Stimulated activated CD4-positive, alpha-beta T cell treated with anti-CD3 and anti-CD28 coated beads, Interleukin-2, amount 100 ng/mL, for 48 hours (primary cell): ENCODE measurements at regions not wholly inside any gene's neighbourhood (a gene's known extent, or its start where the extent isn't known, plus 50 kb on each side); places are given as distances from the start of the nearest gene placed in this dataset.
A peak's percentile ranks its signal among the peaks of the same experiment; 100 is the strongest.

Experiments used
- DNase-seq, 2 donors: peaks; one replicate each; pipeline ENCODE4 v3.0.0-alpha.2; 2020

DNA sequence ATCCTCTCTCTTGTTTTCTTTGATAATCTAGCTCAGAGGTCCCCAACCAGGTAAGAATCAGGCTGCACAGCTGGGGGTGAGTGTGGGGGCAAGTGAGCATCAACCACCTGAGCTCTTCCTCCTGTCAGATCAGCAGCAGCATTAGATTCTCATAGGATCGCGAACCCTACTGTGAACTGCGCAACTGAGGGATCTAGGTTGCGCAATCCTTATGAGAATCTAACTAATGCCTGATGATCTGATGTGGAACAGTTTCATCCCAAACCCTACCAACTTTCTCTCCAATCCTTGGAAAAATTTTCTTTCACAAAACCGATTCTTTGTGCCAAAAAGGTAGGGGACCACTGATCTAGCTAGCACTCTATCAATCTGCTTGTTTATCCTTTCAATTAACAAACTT is 678.3 kb downstream of the CBLN2 start:
- no peak for DNase-seq

DNA sequence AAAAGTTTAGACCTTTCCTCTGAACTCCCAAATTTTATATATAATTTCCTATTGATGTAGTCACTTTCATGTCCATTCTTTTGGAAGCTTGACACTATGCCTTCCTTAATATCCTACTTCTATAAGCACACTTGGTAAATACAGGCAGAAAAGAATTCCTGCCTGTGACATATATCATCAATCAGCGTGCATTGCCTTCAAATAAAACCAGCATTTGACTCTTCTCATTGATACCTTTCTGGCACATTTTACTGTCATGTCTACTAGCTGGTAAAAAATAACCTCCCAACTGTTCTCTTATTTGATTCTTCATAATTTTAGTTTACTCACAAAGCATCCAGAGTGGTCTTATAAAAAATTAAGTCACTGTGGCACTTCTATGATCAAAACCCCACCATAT is 693.5 kb downstream of the CBLN2 start:
- DNase-seq, result no peak

DNA sequence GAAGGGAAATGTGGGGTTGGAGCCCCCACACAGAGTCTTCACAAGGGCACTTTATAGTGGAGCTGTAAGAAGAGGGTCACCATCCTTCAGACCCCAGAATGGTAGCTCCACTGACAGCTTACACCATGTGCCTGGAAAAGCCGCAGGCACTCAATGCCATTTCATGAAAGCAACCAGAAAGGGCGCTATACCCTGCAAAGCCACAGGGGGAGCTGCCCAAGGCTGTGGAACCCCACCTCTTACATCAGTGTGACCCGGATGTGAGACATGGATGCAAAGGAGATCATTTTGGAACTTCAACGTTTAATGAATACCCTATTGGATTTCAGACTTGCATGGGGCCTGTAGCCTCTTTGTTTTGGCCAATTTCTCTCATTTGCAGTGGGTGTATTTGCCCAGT is 694.7 kb downstream of the CBLN2 start:
- no peak for DNase-seq

DNA sequence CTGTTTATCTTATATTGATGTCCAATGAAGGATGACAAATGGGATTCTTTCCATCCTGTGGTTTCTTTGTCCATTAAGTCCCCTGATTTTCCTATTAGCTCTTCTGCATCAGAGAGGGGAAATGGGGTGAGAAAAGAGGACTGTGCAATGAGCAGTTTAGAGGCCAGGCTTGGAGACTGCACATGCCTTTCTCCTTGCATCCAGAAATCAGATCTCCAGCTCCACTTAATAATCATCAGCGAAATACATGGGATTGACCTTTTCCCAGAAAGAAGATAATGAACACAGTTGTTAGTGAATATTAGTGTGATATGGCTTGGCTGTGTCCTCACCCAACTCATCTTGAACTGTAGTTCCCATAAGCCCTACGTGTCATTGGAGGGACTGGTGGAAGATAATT is 697.4 kb downstream of the CBLN2 start:
- DNase-seq, result no peak

DNA sequence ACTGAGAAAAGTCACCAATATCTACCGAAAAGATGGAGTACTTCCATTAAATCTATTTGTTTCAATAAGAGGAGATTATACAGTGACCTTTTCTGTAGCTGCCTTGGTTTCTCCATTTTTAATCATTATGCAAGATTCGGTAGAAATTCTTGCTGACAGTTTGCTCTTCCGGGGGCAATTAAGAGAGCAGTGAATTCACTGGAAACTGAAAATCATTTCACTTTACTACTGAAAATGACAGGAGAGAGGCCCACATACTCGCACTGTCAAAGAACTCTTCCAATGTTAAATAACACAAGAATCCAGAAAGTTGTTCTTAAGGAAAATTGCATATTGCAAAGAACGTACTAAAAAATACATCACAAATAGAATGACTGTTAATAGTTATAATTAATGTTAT is 699.3 kb downstream of the CBLN2 start:
- no peak for DNase-seq

DNA sequence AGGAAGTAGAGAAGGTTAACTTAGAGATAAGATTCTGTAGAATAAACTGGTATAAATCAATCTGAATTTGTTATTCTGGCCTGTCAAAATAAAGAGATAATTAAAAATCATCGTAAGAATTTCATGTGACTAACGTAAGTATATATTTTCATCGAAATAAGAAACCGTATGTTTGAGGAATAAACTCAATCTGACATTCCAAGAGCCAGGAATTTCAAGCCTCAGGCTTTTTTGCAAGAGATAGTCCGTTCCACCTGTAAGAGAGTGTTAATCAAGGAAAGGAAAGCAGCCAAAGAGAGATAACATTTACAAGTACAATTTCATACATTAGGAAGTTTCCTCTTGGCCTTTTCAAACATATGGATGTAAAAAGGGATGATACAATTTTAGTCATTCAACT is 701.5 kb downstream of the CBLN2 start:
- DNase-seq, result no peak

DNA sequence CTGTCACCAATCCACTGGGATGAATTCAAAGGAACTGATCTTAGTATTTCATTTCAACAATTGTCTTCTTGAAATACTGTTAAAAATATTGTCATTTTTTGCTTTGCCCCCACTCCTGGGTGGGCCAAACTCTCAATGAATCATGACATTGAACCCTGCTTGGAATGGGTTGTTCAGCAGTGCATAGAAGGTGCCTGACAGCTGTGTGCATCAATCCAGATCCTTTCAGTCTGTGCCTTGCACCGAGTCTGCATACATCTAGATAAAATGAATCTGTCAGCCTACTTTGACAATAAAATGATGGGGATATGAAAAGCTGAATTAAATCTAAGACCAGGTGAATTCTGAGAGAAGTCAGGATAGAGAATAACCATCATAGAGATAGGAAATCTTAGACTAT is 706.6 kb downstream of the CBLN2 start:
- no peak for DNase-seq

DNA sequence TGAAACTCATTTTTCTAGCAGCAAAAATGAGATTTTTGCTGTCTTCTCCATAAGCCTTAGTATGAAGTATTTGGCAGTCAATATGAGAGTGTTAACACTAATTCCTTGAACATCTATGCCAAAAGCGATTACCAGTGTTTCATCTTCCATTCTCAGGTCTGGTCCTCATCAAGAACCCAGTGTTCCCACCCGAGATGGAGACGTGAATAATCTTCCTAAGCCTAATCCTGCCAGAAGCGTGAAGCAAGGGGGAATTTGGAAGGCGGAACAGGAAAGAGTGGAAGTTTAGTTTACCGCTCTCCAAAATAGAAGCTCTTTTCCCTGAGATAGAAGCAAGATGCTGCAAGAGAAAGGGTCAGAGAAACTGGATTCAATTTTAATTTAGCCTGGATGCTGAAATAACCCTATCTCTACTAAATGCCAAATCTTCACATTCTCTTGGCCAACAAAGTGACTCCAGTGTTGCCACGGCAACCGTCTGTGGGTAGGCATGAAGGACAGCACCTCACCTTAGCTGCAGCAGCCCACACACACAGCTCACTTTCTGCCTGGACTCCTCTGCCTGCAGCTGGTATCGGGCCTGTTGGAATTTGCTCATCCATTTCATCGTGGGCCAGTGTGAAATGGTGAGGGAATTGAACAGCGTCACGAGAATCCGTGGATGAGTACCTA is 711.1 kb downstream of the CBLN2 start:
- DNase-seq, result no peak

DNA sequence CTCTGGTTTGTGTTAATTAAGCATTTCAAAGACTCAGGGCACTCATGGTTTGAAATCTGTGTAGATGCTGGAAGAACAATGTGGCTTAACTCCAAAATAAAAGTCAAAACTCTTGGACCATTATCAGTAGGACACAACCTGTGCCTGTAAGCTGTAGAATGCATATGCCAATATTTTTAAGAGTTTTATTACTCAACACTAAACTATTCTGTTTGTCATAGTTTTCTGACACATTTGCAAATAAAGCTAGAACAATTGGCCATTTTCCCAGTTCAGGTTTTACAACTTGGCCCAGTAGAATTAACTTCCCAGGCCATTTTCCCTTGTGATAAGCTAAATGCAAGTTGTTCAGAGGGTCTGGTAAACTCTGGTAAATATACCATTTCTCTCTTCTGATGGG is 713.1 kb downstream of the CBLN2 start:
- no peak for DNase-seq

DNA sequence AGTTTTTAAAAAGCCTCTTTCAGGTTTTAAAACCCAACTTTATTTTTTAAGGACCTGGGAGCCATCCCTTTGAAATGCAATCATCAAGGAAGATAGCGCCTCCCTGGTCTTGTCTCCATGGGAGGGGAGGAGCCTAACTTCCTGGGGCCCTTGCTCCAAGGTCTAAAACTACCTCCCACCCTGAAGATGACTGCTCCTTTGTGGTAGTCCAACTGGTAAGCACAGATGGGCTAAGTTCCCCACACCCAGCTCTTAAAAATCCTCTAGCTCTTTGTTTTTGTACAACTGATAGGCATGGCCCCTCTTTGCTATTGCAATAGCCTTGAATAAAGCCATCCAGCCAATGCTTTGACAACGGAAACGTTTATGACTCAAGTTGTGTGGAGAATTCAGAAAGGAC is 716.8 kb downstream of the CBLN2 start:
- DNase-seq, result no peak

DNA sequence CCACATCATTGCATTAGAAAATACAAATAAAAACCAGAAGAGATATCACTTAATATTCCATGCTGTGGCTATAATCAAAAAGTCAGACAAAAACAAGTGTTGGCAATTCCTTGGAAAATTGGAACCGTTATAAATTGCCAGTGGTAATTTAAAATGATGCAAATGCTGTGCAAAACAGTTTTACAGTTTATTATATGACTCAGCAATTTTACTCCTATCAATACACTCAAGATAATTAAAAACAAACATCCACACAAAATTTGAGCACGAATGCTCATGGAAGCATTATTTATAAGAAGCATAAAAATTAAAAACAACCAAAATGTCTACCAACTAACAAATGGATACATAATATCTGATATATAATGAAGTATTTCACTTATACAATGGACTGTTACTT is 728.8 kb downstream of the CBLN2 start:
- DNase-seq, result no peak

DNA sequence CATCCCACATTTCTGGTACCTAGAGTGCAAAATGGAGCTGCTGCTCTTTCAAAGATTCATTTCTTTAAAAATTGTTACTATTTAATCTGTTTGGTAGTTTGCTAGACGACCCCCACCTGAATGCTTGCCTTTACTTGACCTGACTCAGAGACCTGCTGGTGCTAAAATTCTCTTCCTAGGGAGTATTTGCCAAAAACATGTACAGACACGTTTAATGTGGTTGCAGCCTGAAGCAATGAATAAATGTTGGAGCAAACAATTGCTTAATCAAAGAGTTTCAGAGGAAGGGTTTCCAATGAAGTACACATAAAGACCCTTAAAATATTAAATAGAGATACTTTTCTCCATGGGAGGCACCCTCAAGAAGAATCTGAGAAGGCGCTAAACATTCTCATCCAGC is 734.4 kb downstream of the CBLN2 start:
- DNase-seq, result no peak

DNA sequence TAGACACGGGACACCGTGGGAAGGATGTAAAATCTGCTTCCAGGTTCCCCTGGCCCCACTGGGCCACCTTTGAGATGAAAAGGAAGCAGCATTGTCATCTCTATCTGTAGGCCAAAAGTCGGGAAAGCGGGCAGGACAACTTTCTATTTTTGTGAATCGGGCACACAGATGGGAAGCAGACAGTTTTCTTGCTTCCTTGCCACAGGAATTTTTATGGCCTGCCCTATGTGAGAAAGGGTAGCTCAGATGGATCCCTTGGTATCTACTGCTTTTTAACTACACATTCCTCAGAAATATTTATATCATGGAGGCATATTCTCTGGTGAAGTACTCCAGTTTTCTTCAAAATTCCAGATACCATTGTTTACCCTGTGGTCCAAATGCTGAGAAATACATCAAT is 735.5 kb downstream of the CBLN2 start:
- DNase-seq, result no peak

DNA sequence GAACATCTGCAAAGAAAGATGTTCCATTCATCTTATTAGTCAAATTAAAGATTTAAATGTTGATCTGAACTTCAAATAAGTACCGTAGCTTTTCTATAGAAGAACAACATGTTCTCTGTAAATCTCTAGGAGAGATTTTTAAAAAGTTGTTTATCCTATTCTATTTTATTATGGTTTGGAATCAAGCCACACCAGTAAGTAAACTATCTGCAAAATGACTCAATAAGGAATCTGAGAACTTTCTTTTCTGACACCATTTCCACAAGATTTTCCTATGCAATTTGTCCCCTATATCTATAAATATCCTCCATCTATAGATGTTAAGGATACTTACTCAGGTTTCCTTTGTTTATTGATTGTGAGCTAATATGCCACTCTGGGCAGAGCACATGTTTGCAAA is 736.6 kb downstream of the CBLN2 start:
- DNase-seq, result no peak

DNA sequence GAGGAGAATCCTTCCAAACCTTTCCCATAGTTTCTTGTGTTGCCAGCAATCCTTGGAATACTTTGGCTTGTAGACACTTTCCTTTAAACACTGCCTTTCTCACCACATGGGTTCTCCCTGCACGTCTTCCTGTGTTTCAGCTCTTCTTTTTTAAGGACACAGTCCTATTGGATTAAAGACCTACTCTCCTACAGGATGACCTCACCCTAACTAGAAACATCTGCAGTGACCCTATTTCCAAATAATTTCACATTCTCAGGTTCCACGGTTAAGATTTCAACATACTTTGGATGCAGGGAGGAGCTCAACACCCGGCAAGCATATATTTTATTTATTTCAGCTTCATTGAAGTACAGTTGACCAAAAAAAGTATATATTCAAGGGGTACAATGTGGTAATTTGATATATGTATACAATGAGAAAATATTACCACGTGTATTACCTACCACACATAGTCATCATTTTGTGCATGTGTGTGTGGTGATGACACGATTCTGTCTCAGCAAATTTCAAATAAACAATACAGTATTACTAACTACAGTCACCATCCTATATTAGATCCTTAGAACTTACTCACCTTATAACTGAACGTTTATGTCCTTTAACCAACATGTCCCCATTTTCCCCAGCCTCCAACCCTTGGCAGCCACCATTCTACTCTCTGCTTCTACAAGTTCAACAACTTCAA is 745.0 kb downstream of the CBLN2 start:
- no peak for DNase-seq

DNA sequence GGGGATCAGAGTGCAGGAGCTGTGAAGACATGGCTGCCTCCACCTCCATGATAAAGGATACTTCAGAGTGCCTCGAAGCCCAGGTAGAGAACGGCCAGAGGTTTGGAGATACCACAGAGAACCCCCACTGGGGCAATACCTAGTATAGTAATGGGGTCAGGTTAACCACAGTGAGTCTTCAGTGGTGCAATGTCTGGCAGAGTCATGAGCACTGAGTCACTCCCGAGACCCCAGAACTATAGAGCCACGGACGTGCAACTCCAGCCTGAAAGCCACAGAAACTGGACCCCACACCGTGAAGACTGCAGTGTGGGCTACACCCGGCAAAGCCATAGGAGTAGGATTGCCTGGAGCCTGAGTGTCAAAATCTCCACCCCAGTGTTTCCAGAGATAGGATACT is 746.6 kb downstream of the CBLN2 start:
- DNase-seq, result no peak

DNA sequence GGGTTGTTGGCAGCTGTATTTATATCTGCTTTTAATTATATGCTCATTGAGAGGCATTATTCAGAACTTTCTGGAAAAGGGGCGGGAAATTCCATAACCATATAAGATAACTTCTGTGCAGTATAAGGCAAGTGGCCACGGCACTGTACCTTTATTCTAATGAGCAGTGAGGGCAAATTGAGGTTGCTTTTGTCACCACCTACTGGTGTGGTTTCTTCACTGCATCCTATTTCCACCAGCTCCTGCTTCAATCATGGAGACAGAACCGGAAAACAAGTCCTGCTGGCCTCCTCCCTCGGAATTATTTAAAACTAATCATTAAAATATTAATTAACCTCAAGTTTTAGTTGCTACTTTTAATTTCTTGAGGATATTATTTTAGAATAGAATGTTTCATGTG is 759.4 kb downstream of the CBLN2 start:
- DNase-seq, result peak; percentile 5 to 15

DNA sequence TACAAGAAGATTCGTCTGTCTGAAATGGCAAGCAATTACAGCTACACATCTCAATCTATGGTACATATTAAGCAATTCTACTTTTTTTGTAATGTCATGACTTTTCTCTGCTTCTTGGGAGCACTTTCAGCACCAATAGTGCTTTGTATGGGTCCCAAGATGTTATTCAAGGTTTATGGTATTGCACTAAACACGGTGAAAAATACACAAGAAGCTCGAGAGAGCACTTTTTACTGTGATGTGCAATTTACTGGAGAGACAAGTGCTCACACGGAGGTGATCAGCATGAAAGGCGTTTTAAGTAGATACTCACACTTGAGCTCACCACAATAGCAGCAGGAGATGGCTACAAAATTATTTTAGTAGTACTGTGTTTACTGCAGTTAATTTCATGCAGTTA is 783.6 kb downstream of the CBLN2 start:
- DNase-seq, result no peak

DNA sequence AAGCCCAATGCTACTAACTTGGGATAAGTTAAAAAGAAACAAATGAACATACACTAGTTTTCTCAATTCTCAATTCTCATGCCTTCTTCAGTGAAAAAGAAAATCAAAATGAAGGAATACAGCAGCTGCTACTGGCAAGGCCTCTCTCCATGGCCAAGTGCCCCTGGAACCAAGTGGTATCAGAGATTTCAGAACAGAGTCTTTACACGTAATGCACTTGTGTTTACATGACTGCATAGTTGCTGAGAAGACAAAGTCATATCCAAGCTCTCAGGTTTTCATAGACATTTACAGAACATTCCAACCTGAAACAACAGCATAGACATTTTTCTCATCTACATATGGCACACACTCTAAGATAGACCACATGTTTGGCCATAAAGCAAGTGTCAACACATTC is 789.9 kb downstream of the CBLN2 start:
- DNase-seq, result no peak

DNA sequence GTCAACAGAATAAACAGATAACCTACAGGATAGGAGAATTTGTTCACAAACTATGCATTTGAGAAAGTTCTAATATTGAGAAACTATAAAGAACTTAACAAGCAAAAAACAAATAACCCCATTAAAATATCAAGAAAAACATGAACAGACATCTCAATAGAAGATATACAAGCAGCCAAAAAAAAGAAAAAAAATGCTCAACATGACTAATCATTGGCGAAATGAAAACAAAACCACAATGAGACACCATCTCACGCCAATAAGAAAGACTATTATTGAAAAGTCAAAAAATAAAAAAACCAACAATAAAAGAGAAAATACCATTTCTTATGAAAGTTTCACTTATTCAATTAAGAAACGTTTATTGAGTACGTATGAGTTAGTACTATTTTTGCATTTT is 800.5 kb downstream of the CBLN2 start:
- no peak for DNase-seq

DNA sequence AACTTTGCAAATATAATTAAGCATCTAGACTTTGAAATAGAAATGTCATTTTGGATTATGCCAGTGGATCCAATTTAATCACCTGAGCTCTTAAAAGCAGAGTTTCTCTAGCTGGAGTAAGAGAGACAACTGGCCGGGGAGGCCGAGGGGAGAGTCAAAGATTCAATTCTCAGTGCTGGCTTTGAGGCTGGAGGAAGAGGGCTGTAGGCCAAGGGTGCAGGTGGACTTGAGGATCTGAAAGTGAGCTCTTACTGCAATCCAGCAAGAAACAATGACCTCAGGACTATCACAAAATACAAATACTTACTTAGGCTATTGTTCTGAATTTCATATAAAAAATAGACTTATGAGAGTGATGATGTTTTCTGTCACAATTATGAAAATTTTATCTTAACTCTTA is 814.5 kb downstream of the CBLN2 start:
- DNase-seq, result no peak

DNA sequence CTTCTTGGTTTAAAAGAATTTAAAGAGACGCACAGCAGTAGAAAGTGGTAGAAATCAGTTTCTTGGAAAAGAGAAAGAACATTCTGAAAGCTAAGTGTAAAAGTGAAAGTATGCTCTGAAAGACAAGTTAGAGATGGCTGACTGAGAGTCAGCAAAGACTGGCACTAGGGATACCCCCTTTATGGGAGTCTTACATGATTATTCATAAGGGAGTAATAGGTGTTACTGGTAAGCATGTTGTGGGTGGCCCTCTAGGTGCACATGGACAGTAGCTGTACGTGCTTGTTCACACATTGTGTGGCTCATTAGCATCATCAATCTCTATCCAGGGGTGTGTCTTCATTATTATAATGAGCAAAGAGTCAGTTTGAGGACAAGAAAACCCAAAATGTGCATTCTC is 816.2 kb downstream of the CBLN2 start:
- DNase-seq, result no peak

DNA sequence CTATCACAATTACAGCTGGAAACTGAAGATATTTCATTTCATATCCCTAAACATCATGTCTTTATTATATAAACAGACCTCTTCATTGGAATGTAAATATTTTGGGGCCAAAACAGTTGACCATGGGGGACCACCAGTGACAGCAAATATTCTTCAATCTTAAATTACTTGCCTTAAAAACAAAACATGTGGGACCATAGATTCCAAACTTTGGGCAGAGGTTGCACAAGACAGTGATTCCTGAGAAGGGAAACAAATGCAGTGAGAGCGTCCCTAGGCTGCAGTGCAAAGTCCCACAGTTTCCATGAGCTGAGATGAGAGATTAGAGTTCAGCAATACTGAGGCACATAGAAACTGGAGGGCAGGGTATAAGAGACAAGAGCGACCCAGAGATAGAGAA is 818.9 kb downstream of the CBLN2 start:
- DNase-seq, result no peak

DNA sequence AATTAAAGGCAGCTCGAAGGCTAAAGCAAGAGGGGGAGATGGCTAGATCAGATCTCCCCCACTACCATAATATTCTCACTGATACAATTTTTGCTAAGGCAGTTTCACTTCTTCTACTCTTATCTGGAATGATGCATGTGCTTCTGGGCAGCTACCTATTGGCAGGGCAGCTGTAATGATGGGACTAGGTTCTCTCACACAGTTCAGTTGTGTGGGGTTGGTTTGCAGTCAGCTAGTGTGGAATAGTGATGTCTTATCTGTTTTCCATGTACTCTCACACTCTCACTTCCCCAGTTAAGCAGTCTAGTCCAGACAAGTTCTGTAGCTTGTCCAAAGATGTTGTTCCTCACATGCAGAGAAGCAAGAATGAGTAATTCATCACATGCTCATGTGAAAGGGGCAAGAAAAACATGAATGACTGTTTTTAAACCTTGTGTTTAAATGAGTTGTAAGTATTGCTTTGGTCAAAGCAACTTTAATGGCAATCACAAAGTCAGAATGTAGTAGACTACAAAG is 836.1 kb downstream of the CBLN2 start:
- no peak for DNase-seq

DNA sequence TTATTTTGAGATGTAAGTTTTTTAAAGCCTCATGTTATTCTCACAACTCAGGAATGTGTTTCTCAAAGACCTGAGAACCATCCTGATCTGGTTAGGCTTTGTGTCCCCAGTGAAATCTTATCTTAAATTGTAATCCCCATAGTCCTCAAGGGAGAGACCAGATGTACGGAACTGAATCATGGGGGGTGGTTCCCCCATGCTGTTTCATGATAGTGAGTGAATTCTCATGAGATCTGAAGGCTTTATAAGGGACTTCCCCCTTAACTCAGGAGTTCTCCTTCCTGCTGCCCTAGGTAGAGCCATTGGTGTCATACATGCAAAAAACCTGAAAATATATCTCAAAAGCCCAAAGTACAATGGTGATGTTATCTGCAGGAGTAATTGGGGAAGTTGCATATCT is 836.7 kb downstream of the CBLN2 start:
- DNase-seq, result no peak
